Amniotic epithelial cell (primary cell): ENCODE measurements at regions not wholly inside any gene's neighbourhood (a gene's known extent, or its start where the extent isn't known, plus 50 kb on each side); places are given as distances from the start of the nearest gene placed in this dataset.

Source experiments
- DNase-seq: peaks from one replicate; pipeline ENCODE4 v3.0.0-alpha.2; 2010; ENCODE audit warnings: low read depth

- DNase-seq = no peak
Observed at GRCh38 chr17:74018115-74018514, 185.4 kb upstream of the RPL38 start.

- DNase-seq = no peak
Observed at GRCh38 chr17:74019271-74019670, 184.2 kb upstream of the RPL38 start.

GRCh38 chr17:74019860-74020259, 183.6 kb upstream of the RPL38 start:
- DNase-seq = no peak

GRCh38 chr17:74020522-74020921, 183.0 kb upstream of the RPL38 start:
- no peak for DNase-seq

- DNase-seq = no peak
Observed at GRCh38 chr17:74024871-74025531, 178.5 kb upstream of the RPL38 start.

GRCh38 chr17:74027444-74027843, 176.0 kb upstream of the RPL38 start:
- DNase-seq = no peak

GRCh38 chr17:74028354-74029116, 174.9 kb upstream of the RPL38 start:
- DNase-seq = no peak

- DNase-seq = no peak
Observed at GRCh38 chr17:74031316-74032090, 172.0 kb upstream of the RPL38 start.

GRCh38 chr17:74032222-74032621, 171.3 kb upstream of the RPL38 start:
- DNase-seq = no peak

- no peak for DNase-seq
Observed at GRCh38 chr17:74037320-74037719, 166.2 kb upstream of the RPL38 start.

- no peak for DNase-seq
Observed at GRCh38 chr17:74040291-74040690, 163.2 kb upstream of the RPL38 start.

- DNase-seq = no peak
Observed at GRCh38 chr17:74040729-74041128, 162.7 kb upstream of the RPL38 start.

- no peak for DNase-seq
Observed at GRCh38 chr17:74041869-74042640, 161.4 kb upstream of the RPL38 start.

- peak; percentile 5 for DNase-seq
Observed at GRCh38 chr17:74042744-74043486, 160.6 kb upstream of the RPL38 start.

GRCh38 chr17:74043976-74044375, 159.5 kb upstream of the RPL38 start:
- DNase-seq = no peak

GRCh38 chr17:74045608-74046280, 157.7 kb upstream of the RPL38 start:
- no peak for DNase-seq

GRCh38 chr17:74049167-74049966, 154.1 kb upstream of the RPL38 start:
- DNase-seq = no peak

- no peak for DNase-seq
Observed at GRCh38 chr17:74049967-74050458, 153.5 kb upstream of the RPL38 start.

GRCh38 chr17:74051348-74051747, 152.1 kb upstream of the RPL38 start:
- no peak for DNase-seq
